Upper lobe of left lung (tissue), 4 donors: ENCODE measurements at regions not wholly inside any gene's neighbourhood (a gene's known extent, or its start where the extent isn't known, plus 50 kb on each side); places are given as distances from the start of the nearest gene placed in this dataset.

Experiments
- CTCF ChIP-seq, 6 experiments: fragments of 450-650 bp in 4 of 6; fragments of 200-600 bp in 2 of 6; sonication (generic) in 2 of 6; IDR thresholded peaks; one replicate each; pipeline ENCODE4 v1.5.1; 2016 to 2019; ENCODE audit warnings: antibody characterized with exemption in 6 of 6
- POLR2AphosphoS5 ChIP-seq, 2 donors: sonication (generic); formaldehyde crosslinking; IDR thresholded peaks; one replicate each; pipeline ENCODE4 v1.5.1; 2017; ENCODE audit warnings: antibody characterized with exemption in 2 of 2

- TF ChIP-seq POLR2AphosphoS5 (IDR thresholded peaks at IDR 0.05) (no peak), CTCF (IDR thresholded peaks at IDR 0.05) (peak in 1 of 6 experiments; percentile 33)
Measured at GRCh38 chr11:126132319-126132718, 69.7 kb upstream of the CDON start.
